ENCODE measurements at regions not wholly inside any gene's neighbourhood (a gene's known extent, or its start where the extent isn't known, plus 50 kb on each side); places are given as distances from the start of the nearest gene placed in this dataset.

DNA sequence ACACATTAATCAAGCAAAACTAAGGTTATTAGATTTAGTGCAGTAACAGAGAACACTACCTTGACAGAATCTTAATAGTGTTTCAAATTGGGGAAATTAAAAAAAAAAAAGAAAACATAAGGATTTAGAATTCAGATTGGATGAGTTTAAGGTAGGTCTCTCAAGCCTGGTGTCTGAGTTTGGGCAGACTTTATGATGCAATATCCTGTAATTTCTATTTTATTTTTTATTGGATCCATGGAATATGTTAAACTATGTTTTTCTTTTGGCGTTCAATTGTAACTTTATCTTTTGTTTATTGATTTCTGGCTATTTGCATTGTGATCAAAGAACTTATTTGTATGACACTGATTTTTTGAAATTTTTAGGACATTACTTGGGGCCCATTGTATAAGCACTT, 394.1 kb upstream of the NETO1 start:
- in situ Hi-C loops (cut with MboI; ENCODE audit: low pct_unique_long_range_greater_than_20kb, low sequenced_read_pairs) = no loop called here
- no peak for DNase-seq

DNA sequence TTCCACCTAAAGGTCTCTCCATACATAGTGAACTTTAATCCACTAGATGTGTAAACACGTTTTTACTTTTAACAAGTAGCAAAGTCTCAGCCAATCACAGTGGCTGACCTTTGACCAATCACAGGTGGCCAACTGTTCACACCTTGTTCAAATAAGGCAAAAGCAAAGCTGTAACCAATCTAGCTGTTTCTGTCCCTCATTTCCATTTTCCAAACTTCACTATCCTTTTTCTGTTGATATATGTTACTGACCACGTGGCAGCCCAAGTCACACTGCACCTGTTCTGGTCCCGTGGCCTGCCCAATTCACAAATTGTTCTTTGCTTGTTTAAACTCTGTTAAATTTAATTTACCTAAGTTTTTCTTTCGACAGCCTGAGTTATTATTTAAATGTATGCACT, 393.5 kb upstream of the NETO1 start:
- in situ Hi-C loops (cut with MboI; ENCODE audit: low pct_unique_long_range_greater_than_20kb, low sequenced_read_pairs) = no loop called here
- DNase-seq = no peak

GRCh38 chr18:73258375-73259087, 390.7 kb upstream of the NETO1 start:
- in situ Hi-C loops (cut with MboI; ENCODE audit: low pct_unique_long_range_greater_than_20kb, low sequenced_read_pairs) = no loop called here

GRCh38 chr18:73254564-73254963, 386.8 kb upstream of the NETO1 start:
- in situ Hi-C loops (cut with MboI; ENCODE audit: low pct_unique_long_range_greater_than_20kb, low sequenced_read_pairs) = no loop called here

More at GRCh38 chr18:73258375-73259087, 390.7 kb upstream of the NETO1 start:
- DNase-seq = no peak

DNA sequence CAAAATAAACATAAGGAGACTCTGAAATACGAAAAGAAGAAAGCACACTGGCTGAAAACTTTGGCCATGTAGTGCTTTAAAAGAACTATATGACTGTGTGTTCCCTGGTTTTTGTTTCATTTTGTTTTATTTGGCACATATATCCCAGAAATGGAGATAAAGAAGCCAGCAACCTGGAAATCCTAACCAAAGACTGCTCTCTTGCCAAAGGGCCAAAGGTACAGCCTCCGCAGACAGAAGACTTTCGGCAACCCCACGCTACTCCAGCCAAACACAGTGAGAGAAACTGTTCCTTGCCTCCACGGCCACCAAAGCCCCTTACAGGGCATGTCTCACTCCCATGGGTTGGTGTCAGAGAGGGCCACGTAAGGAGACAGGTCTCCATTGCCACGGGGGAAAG, 381.2 kb upstream of the NETO1 start:
- in situ Hi-C loops (cut with MboI; ENCODE audit: low pct_unique_long_range_greater_than_20kb, low sequenced_read_pairs) = no loop called here

More at GRCh38 chr18:73254564-73254963, 386.8 kb upstream of the NETO1 start:
- DNase-seq = no peak

GRCh38 chr18:73246763-73247162, 379.0 kb upstream of the NETO1 start:
- in situ Hi-C loops (cut with MboI; ENCODE audit: low pct_unique_long_range_greater_than_20kb, low sequenced_read_pairs) = no loop called here
- no peak for DNase-seq

More for the DNA sequence above, 381.2 kb upstream of the NETO1 start:
- no peak for DNase-seq

DNA sequence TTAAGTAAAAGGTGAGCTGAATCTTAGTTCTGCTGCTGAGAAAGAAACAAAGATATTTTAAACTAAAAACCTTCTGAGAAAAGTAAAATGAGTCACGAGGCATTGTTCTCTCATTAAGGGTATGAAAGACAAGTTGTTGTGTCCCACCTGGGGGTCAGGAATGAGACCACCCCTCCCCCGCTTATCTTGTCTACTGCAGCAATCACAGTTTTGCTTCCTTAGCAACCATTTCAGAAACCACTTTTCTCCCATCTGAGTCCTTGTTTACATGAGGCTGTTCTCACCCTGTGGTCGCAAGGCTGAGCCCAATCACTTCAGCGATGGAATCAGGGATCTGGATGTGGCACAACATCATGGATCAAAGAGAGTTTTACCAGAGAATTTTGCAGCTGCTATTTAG, 377.6 kb upstream of the NETO1 start:
- in situ Hi-C loops (cut with MboI; ENCODE audit: low pct_unique_long_range_greater_than_20kb, low sequenced_read_pairs) = no loop called here

GRCh38 chr18:73244401-73244800, 376.6 kb upstream of the NETO1 start:
- no peak for DNase-seq
- in situ Hi-C loops (cut with MboI; ENCODE audit: low pct_unique_long_range_greater_than_20kb, low sequenced_read_pairs) = no loop called here

More for the DNA sequence above, 377.6 kb upstream of the NETO1 start:
- DNase-seq = no peak

DNA sequence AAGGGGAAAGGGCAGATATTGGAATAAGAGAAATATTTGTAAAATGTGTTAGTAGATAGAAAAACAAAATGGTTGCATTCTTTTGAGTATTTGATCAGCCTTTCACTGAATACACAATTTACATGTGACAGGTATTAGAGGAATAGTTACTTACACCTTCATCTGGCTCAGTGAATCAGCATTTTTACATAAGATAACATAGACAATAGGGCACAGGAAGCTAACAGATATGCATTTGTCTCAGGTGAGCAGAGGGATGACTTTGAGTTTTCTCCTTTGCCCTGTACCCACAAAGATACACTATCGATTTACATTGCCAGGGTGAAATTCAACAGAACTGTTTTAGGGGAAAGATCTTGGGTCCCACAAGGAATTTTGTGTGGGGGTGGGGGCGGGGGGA, 373.1 kb upstream of the NETO1 start:
- no peak for DNase-seq
- in situ Hi-C loops (cut with MboI; ENCODE audit: low pct_unique_long_range_greater_than_20kb, low sequenced_read_pairs) = no loop called here

DNA sequence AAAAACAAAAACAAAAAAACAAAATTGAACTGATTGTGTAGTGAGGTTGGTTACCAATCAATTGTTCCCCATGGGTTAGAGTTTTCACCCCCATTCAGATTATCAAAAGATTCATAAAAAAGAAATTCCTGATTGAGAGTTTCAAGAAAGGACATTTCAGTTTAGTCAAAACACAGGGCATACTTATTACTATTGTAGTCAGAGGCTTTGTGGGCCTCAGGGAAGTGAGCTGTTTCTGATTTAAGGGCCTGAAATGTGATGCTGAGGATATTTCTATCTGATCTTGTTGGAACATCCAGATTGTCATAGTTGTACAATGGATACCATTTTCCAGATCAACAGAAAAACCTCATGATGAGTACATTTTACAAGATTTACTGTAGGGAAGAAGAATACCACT, 368.1 kb upstream of the NETO1 start:
- in situ Hi-C loops (cut with MboI; ENCODE audit: low pct_unique_long_range_greater_than_20kb, low sequenced_read_pairs) = no loop called here
- no peak for DNase-seq

DNA sequence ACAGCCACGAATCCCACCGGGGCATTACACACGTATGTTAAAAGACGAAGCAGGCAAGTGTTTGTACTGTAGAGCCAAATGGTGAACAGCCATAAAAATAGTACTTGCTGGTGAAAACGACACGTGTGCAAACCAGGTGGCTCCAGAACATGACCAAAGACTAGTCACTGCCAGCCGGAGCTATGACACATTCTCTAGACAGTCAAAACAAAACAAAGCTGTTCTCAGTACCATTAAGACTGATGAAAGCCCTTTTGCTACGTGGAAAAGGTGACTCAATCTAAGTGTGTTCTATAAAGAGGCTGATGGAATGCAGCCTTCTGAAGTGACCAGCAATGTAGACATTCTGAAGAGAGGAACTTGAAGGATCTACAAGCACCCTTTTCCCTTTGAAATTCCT, 367.7 kb upstream of the NETO1 start:
- in situ Hi-C loops (cut with MboI; ENCODE audit: low pct_unique_long_range_greater_than_20kb, low sequenced_read_pairs) = no loop called here
- no peak for DNase-seq

- in situ Hi-C loops (cut with MboI; ENCODE audit: low pct_unique_long_range_greater_than_20kb, low sequenced_read_pairs) = no loop called here
- DNase-seq = no peak
Observed at GRCh38 chr18:73232933-73233332, 365.1 kb upstream of the NETO1 start.

GRCh38 chr18:73220663-73221062, 352.9 kb upstream of the NETO1 start:
- in situ Hi-C loops (cut with MboI; ENCODE audit: low pct_unique_long_range_greater_than_20kb, low sequenced_read_pairs) = no loop called here
- DNase-seq = no peak

DNA sequence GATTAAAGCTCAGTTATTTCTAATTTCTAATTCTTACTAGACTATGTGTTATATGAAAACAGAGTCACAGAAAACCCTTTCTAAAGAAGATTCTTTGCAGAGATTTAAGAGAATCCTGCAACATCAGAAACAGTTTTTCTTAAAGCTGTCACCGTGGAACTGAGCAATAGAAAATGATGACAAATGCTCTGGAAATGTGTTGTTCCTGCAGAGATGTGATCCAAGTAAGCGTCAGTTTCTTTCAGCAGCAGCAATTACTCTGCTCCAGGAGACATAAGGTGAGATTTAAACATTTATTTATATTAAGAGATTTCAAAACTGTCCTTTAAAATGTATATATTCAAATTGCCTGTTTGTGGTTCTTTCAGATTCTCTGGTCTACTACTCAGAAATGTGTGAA, 350.5 kb upstream of the NETO1 start:
- DNase-seq = no peak
- in situ Hi-C loops (cut with MboI; ENCODE audit: low pct_unique_long_range_greater_than_20kb, low sequenced_read_pairs) = no loop called here

GRCh38 chr18:73214970-73215369, 347.2 kb upstream of the NETO1 start:
- in situ Hi-C loops (cut with MboI; ENCODE audit: low pct_unique_long_range_greater_than_20kb, low sequenced_read_pairs) = no loop called here
- DNase-seq = no peak

GRCh38 chr18:73212442-73212841, 344.7 kb upstream of the NETO1 start:
- DNase-seq = no peak
- in situ Hi-C loops (cut with MboI; ENCODE audit: low pct_unique_long_range_greater_than_20kb, low sequenced_read_pairs) = no loop called here

GRCh38 chr18:73201940-73202339, 334.2 kb upstream of the NETO1 start:
- no peak for DNase-seq
- in situ Hi-C loops (cut with MboI; ENCODE audit: low pct_unique_long_range_greater_than_20kb, low sequenced_read_pairs) = no loop called here

GRCh38 chr18:73199151-73199550, 331.4 kb upstream of the NETO1 start:
- DNase-seq = no peak
- in situ Hi-C loops (cut with MboI; ENCODE audit: low pct_unique_long_range_greater_than_20kb, low sequenced_read_pairs) = no loop called here

- in situ Hi-C loops (cut with MboI; ENCODE audit: low pct_unique_long_range_greater_than_20kb, low sequenced_read_pairs) = no loop called here
- no peak for DNase-seq
Observed at GRCh38 chr18:73189718-73190117, 321.9 kb upstream of the NETO1 start.

DNA sequence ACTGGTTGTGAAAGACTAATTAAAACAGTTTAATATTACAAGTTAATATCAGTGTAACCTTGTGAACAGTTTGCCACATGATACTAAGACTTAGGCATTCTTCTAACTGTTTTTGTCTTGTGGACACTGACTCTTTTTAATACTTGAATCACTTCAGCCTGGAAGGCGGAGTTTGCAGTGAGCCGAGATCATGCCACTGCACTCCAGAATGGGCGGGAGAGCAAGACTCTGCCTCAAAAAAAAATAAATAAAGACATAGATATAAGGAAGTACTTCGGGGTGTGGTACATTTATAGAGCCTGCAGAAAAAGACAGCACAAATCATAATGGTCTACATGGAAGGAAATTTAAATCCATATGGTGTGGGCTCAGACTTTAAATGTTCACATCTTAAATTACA, 300.4 kb upstream of the NETO1 start:
- no peak for DNase-seq
- in situ Hi-C loops (cut with MboI; ENCODE audit: low pct_unique_long_range_greater_than_20kb, low sequenced_read_pairs) = no loop called here

- in situ Hi-C loops (cut with MboI; ENCODE audit: low pct_unique_long_range_greater_than_20kb, low sequenced_read_pairs) = no loop called here
- no peak for DNase-seq
Observed at GRCh38 chr18:73164430-73164829, 296.6 kb upstream of the NETO1 start.
